ENCODE measurements at regions not wholly inside any gene's neighbourhood (a gene's known extent, or its start where the extent isn't known, plus 50 kb on each side); places are given as distances from the start of the nearest gene placed in this dataset.

DNA sequence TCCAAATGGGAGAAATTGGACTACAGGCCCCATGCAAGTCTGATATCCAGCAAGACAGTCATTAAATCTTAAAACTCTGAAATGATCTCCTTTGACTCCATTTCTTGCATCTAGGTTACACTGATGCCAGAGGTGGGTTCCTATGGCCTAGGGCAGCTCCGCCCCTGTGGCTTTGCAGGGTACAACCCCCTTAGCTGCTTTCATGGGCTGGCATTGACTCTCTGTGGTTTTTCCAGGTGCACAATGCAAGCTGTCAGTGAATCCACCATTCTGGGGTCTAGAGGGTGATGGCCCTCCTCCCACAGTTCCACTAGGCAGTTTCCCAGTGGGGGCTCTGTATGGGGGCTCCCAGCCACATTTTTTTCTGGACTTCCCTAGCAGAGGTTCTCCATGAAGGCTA is 228.5 kb upstream of the ADAMTS3 start:
- no peak for TF ChIP-seq CTCF (IDR thresholded peaks at IDR 0.05)
- TF ChIP-seq POLR2AphosphoS5 (IDR thresholded peaks at IDR 0.05) = no peak

Data from breast epithelium (tissue), 3 donors.